PC-9 (cell line): ENCODE measurements at regions not wholly inside any gene's neighbourhood (a gene's known extent, or its start where the extent isn't known, plus 50 kb on each side); places are given as distances from the start of the nearest gene placed in this dataset.
"Not testable (repeated sequence)": the region's sequence is repeated elsewhere in the genome, so short reads cannot be mapped to it uniquely, and the experiment has no call there.

ENCODE experiments used
- CTCF ChIP-seq: fragments of 200-600 bp; sonication (generic); conservative IDR thresholded peaks from 2 replicates; pipeline ENCODE4 v1.6.1; 2017; ENCODE audit warnings: mixed run types, antibody characterized with exemption, mild to moderate bottlenecking, moderate library complexity
- EZH2 ChIP-seq: fragments of 200-600 bp; sonication (generic); IDR thresholded peaks from 2 replicates; pipeline ENCODE4 v1.8.0; 2017; ENCODE audit warnings: antibody characterized with exemption, low read depth

- TF ChIP-seq EZH2, CTCF: not testable (repeated sequence)
These were observed 1539.2 kb upstream of the SLC10A2 start for GRCh38 chr13:104605435-104605834.
